Peyer's patch (tissue), 4 donors: ENCODE measurements at regions not wholly inside any gene's neighbourhood (a gene's known extent, or its start where the extent isn't known, plus 50 kb on each side); places are given as distances from the start of the nearest gene placed in this dataset.

ENCODE experiments used
- POLR2A ChIP-seq, 2 donors: fragments of 450-650 bp; IDR thresholded peaks; one replicate each; pipeline ENCODE4 v1.5.1; 2017; ENCODE audit warnings: antibody characterized with exemption in 2 of 2, mild to moderate bottlenecking in 2 of 2, moderate library complexity in 2 of 2
- TF ChIP-seq, protein P1 (sequence below), 6 experiments: fragments of 450-650 bp in 4 of 6; fragments of 200-600 bp in 2 of 6; sonication (generic) in 1 of 6; IDR thresholded peaks; one replicate each; pipeline ENCODE4 v1.5.1; 2017 to 2019; ENCODE audit warnings: antibody characterized with exemption in 6 of 6, mild to moderate bottlenecking in 3 of 6, moderate library complexity in 1 of 6

DNA sequence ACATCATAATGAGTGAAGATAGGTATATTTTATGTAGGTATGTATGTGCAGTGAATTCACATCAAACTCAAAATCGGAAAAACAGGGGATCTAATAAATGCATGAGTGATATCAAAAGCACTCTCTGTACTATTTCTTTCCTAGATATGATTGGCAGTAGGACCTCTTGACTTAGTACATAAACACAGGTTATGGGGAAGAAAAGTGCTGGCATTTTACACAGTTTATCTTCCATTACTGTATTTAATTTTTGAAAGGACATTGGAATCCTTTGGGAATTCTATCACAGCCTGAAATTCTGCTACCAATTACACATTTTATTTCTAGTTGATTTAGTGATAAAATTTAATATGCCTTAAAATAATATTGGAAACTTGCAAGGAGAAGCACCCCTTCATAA is 470.5 kb upstream of the ONECUT1 start:
- TF ChIP-seq, protein P1, sequence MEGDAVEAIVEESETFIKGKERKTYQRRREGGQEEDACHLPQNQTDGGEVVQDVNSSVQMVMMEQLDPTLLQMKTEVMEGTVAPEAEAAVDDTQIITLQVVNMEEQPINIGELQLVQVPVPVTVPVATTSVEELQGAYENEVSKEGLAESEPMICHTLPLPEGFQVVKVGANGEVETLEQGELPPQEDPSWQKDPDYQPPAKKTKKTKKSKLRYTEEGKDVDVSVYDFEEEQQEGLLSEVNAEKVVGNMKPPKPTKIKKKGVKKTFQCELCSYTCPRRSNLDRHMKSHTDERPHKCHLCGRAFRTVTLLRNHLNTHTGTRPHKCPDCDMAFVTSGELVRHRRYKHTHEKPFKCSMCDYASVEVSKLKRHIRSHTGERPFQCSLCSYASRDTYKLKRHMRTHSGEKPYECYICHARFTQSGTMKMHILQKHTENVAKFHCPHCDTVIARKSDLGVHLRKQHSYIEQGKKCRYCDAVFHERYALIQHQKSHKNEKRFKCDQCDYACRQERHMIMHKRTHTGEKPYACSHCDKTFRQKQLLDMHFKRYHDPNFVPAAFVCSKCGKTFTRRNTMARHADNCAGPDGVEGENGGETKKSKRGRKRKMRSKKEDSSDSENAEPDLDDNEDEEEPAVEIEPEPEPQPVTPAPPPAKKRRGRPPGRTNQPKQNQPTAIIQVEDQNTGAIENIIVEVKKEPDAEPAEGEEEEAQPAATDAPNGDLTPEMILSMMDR (IDR thresholded peaks at IDR 0.05): no peak
- TF ChIP-seq POLR2A (IDR thresholded peaks at IDR 0.05): no peak
